ENCODE measurements at regions not wholly inside any gene's neighbourhood (a gene's known extent, or its start where the extent isn't known, plus 50 kb on each side); places are given as distances from the start of the nearest gene placed in this dataset.

- TF ChIP-seq CTCF (IDR thresholded peaks at IDR 0.05) (no peak), POLR2A (IDR thresholded peaks at IDR 0.05) (no peak), EP300 (IDR thresholded peaks at IDR 0.05) (no peak), POLR2AphosphoS5 (IDR thresholded peaks at IDR 0.05) (no peak)
Measured at GRCh38 chr9:10690546-10690945, 77.7 kb upstream of the PTPRD start.

Measured in gastroesophageal sphincter (tissue), 3 donors.